Frontal cortex (tissue), 3 donors: ENCODE measurements at regions not wholly inside any gene's neighbourhood (a gene's known extent, or its start where the extent isn't known, plus 50 kb on each side); places are given as distances from the start of the nearest gene placed in this dataset.

ENCODE experiments used
- DNase-seq, 2 donors: peaks; one replicate each; pipeline ENCODE4 v3.0.0; 2012; ENCODE audit warnings: low spot score in 2 of 2
- FAIRE-seq: peaks from 2 replicates; lab custom pipeline; 2012; peaks lifted over from hg19 to GRCh38; lab: Jason Lieb, UNC
- donor health status: control.
- donor health status: control.
- donor health status: control.

DNA sequence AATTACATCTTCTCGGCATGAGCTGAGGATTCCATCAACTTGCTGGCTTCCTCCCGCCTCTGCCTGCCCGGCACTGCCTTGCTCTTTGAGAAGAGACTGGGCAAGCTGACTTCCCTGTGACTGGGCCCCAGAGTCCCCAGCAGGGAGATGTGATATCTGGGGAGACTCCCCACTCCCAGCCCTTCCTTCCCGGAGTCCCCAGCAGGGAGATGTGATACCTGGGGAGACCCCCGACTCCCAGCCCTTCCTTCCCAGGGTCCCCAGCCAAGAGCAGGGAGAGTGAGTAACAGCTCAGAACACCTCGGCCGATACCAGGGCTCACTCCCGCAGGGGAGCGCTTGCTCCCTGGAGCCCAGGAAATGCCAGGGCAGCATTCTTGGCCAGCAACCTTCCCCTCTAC, 90.1 kb upstream of the NEURL1B start:
- FAIRE-seq (no peak), DNase-seq (no peak)

GRCh38 chr5:172550096-172550765, 90.8 kb upstream of the NEURL1B start:
- no peak for FAIRE-seq
- DNase-seq = no peak

GRCh38 chr5:172549696-172550095, 91.4 kb upstream of the NEURL1B start:
- DNase-seq (no peak), FAIRE-seq (no peak)

- FAIRE-seq = no peak
- DNase-seq = no peak
Measured at GRCh38 chr5:172548981-172549687, 91.9 kb upstream of the NEURL1B start.

GRCh38 chr5:172548311-172548731, 92.7 kb upstream of the NEURL1B start:
- FAIRE-seq = no peak
- DNase-seq = peak in 1 of 2 donors; percentile 39

DNA sequence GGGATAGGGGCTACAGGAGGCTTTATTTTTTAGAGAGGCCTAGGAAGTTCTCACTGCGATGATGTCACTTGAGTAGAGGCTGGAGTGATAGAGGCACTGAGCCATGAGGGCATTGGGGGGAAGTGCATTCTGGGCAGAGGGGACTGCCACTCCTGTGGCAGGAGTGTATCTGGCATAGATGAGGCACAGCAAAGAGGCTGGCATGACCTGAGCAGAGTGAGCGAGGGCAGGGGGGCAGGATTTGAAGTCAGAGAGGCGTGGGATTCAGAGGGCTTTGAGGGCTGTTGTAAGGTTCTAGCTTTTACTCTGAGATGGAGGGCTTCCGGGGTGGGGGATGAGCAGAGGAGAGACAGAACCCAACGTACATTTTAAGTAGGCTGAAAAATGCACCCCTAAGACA, 91.9 kb upstream of the SH3PXD2B start:
- no peak for DNase-seq
- no peak for FAIRE-seq

DNA sequence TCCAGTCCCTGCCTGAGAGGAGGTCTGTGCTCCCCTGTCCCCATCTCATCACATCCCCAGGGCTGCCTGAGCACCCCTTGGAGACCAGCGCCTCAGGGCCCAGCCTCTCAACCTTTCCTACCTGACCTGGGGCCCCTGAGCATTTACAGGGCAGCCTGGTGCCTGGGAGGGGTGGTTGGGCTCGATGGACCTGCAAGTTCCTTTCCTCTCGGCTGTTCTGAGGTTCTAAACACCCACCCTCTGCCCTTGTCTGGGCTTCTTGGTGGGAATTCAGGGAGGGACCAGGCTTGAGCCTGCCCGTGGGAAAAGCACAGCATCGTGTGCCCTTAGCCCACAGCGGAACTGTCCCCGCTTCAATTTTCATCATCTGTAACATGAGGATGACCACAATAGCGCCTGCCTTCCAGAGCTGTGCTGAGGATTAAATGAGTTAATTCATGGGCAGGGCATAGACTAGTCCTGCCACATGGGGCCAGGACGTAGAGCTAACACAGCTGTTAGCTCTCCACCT, 91.0 kb upstream of the SH3PXD2B start:
- DNase-seq (no peak), FAIRE-seq (no peak)

DNA sequence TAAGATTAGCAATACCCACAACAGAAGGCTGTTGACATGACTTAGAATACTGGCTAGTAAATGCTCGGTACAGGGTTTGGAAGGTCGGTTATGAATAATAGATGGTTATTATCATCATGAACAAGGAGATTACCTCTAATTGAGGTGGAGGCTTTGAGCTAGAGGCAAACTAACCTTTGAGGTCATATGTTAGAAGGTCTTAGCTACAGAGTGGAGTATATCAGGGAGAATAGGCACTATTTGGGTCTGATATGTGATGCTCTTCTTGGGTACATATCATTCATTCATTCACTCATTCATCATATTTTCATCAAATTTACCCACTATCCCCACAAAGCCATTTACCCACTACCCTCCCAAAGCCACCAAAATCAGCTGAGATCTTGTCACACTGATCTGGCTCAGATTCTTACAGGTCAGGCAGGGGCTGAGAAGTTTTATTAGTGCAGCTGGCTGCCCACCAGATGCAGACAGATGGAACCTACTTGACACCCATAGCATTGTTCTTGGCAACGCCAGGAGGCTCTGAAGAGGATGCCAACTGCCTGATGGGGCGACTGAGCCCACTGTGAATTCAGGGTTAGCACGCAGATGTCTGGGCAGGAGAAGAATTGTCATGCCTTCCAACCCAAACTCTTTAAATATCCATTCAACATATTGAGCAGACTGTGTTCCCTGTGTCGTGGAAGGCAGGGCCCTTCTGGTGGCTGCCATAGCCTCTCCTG, 90.2 kb upstream of the SH3PXD2B start:
- DNase-seq (no peak), FAIRE-seq (no peak)

- DNase-seq (no peak), FAIRE-seq (no peak)
Measured at GRCh38 chr5:172543484-172544298, 89.4 kb upstream of the SH3PXD2B start.

DNA sequence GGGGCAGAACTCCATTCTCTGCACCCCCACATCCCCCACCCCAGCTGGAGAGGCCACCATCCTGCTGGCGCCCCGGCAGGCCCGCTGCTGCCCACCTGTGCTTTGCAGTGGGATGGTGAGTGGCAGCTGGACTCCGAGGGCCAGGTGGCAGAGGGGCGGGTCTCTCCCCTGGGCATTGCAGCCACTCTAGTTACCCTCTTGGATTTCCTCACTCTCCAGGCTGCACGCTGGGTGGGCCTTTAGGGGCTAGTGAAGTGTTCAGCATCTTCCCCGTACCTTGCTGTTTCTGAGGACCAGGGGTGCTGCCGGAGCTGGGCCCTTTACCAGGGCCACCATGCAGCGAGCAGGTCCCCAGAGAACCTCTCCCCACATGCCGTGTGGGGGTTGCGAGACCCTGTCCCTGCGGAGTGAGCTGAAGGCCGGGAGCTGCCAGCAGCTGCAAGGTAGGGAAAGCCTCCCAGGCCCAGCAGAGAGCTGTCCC, 88.4 kb upstream of the SH3PXD2B start:
- DNase-seq (no peak), FAIRE-seq (no peak)

- no peak for FAIRE-seq
Measured at GRCh38 chr5:172541773-172542136, 87.4 kb upstream of the SH3PXD2B start.

DNA sequence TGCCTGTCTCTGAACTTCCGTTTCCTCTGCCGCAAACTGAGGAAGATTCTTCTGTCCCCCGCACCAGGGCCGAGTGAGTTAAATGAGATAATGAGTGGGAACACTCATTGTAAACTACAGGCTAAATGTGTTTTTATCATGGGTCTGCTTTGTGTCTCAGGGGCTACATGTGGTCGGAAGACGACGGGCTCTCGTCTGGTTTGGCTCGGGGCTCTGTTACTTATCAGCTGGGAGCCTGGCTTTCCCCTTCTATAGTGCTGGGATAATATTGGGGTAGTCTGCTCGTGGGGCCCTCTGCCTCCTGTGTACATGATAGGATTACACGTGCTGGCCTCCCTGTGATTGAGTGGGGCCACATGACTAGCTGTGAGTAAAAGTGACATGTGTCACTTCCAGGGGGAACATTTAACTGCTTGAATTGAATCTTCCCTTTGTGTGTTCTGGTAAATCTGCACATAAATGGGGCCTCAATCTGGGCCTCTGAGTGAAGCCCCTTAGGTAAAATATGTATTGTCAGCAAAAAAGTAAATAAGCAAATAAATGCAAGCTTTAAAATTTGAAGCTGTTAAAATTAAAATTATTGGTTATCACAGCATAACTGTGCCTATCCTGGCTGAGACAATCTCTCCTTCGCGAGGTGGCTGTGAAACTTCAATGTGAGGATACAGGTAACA, 86.9 kb upstream of the SH3PXD2B start:
- DNase-seq = no peak
- no peak for FAIRE-seq

More at GRCh38 chr5:172541773-172542136, 87.4 kb upstream of the SH3PXD2B start:
- no peak for DNase-seq

GRCh38 chr5:172540099-172540870, 86.0 kb upstream of the SH3PXD2B start:
- no peak for DNase-seq
- FAIRE-seq = no peak

DNA sequence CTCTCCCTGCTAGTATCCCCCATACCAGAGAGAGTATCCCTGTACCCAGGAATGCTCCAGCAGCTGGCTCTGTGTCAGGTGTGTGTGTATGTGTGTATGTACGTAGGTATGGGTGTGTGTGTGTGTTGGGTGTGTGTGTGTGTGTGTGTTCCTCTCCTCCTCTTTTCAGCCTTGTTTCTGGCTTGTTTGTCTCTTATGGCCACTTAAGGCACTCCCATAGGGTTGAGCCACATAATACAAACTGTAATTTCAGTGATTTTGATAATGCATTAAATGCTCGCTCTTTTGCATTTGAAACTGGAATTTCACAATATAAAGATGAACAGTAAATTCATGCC, 80.8 kb upstream of the SH3PXD2B start:
- DNase-seq (no peak), FAIRE-seq (no peak)

DNA sequence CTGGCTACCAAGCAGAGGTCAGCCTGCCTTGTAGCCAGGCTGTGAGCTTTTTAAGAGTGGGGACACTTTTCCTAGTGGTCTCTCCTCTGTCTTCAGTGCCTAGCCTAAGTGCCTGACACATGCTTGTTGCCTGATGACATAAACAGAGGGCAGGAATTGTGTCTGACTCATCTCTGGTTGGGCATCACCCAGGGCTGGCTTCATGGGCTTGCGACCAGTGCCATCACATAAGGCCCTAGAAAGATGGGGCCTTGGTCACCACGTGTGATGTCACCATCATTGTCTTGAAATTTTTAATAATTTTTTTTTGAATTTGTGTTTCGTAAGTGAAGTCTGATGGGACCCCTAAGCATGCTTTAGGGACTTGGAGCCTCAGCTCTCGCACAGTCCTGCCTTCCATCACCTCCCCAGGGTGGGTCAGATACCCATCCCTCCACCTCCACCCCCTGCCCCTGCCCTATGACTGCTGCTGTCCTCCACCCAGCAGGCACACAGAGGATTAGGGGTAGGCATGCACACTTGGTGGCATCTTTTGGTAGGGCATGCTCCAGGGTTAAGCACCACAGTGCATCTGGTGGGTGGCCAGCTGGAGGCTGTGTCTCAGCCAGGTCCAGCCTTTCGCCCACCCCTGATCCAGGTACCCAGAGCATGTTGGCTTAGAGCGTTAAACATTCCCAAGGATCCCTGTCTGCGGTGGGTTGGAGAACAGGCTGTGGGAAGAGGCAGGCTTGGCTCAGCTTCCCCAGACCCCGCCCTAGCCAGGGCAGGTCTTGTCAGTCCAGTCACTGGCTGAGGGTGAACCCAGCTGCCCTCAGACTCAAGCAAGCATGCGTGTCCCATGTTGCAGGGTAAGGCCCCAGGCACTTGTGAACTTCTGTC, 80.1 kb upstream of the SH3PXD2B start:
- DNase-seq = no peak
- FAIRE-seq = no peak

DNA sequence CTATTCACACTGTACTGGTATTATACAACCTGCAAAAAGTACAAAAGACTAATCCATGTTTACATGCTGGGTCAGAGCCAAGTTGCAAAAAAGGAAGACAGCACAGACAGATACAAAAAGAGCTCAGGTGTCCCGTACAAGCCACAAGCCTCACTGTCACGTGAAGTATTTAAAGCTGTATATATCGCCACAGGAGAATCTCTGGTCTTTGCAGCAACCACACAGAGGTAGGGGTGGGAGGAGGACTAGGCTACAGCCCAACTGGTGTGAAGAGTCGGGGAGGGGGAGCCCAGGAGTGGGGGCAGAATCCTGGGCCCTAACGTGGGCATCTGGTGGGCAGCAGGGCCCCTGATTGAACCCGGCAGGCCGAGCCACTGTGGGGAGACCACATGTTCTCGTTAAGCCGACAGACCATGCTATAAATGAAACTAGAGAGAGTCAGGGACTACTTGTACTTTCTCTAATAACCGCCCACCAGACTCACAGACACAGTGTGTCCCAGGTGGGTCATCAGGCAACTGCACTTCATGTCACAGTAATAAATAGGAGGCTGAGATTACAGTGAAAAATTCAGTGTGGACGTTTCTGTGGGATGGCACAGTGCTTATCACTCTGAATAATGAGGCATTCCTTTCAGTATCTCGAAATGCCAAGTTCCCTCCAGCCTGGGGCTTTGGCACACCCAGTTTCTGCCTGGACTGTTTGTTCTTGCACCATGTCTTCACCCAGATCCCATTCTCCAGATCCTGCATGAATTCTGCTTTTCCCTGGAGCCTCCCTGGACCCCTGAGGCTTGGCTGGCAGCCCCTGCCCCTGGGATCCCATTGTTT, 79.3 kb upstream of the SH3PXD2B start:
- DNase-seq (no peak), FAIRE-seq (no peak)

DNA sequence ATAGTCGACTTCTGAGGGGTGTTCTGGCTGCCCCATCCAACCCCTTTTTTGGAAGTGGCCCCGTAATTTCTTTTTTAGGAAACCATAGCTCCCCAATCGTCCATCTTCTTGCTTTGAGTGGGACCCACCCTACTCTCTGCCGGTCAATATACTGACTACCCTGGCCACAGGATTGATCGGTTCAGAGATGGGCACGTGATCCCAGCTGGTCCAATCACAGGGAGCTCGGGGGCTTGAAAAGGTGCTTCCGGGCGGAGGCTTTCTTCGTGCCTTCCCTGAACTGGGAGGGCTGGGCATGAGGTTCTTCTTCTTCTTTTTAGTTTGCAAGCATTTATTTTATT, 78.7 kb upstream of the SH3PXD2B start:
- DNase-seq (no peak), FAIRE-seq (no peak)
